HEK293T (cell line): ENCODE measurements at regions not wholly inside any gene's neighbourhood (a gene's known extent, or its start where the extent isn't known, plus 50 kb on each side); places are given as distances from the start of the nearest gene placed in this dataset.
"Not testable (repeated sequence)": the region's sequence is repeated elsewhere in the genome, so short reads cannot be mapped to it uniquely, and the experiment has no call there.

Source experiments
- CTCF ChIA-PET: fragments of 350-600 bp; formaldehyde crosslinking; extraction: SDS; loops from one replicate; lab custom pipeline; 2021; ENCODE audit warnings: antibody characterized with exemption, inconsistent platforms; lab: Yijun Ruan, JAX
- POLR2A ChIA-PET: fragments of 350-600 bp; formaldehyde crosslinking; extraction: SDS; loops from one replicate; lab custom pipeline; 2020; ENCODE audit warnings: antibody characterized with exemption, inconsistent platforms; lab: Yijun Ruan, JAX
- DNase-seq: peaks from one replicate; pipeline ENCODE4 v3.0.0; 2012; ENCODE audit warnings: mixed read lengths; ENCODE audit errors: extremely low spot score
- ARNT ChIP-seq: fragments of 450-650 bp; IDR thresholded peaks from 2 replicates; pipeline ENCODE4 v1.6.1; 2017; ENCODE audit warnings: mild to moderate bottlenecking
- BHLHE40 ChIP-seq: fragments of 450-650 bp; IDR thresholded peaks from 2 replicates; pipeline ENCODE4 v1.6.1; 2016; ENCODE audit warnings: mild to moderate bottlenecking, moderate library complexity, borderline replicate concordance
- CTBP1 ChIP-seq: fragments of 450-650 bp; IDR thresholded peaks from 2 replicates; pipeline ENCODE4 v1.6.1; 2016; ENCODE audit warnings: borderline replicate concordance
- ELF4 ChIP-seq: fragments of 450-650 bp; IDR thresholded peaks from 2 replicates; pipeline ENCODE4 v1.6.1; 2017; ENCODE audit warnings: antibody characterized with exemption
- FOXA1 ChIP-seq: fragments of 450-650 bp; IDR thresholded peaks from 2 replicates; pipeline ENCODE4 v1.6.1; 2016; ENCODE audit warnings: mild to moderate bottlenecking
- FOXK2 ChIP-seq: fragments of 450-650 bp; IDR thresholded peaks from 2 replicates; pipeline ENCODE4 v1.6.1; 2016; ENCODE audit warnings: mild to moderate bottlenecking
- FOXM1 ChIP-seq: fragments of 450-650 bp; IDR thresholded peaks from 2 replicates; pipeline ENCODE4 v1.6.1; 2017; ENCODE audit warnings: mild to moderate bottlenecking, borderline replicate concordance
- HDGF ChIP-seq: fragments of 450-650 bp; IDR thresholded peaks from 2 replicates; pipeline ENCODE4 v1.6.1; 2017; ENCODE audit warnings: antibody characterized with exemption, borderline replicate concordance
- L3MBTL2 ChIP-seq: fragments of 450-650 bp; conservative IDR thresholded peaks from 2 replicates; pipeline ENCODE4 v1.6.1; 2016; ENCODE audit warnings: mild to moderate bottlenecking
- LEF1 ChIP-seq: fragments of 450-650 bp; IDR thresholded peaks from 2 replicates; pipeline ENCODE4 v1.6.1; 2017; ENCODE audit warnings: mild to moderate bottlenecking, borderline replicate concordance
- NFRKB ChIP-seq: fragments of 450-650 bp; IDR thresholded peaks from 2 replicates; pipeline ENCODE4 v1.6.1; 2016; ENCODE audit warnings: mild to moderate bottlenecking, moderate library complexity
- PKNOX1 ChIP-seq: fragments of 450-650 bp; IDR thresholded peaks from 2 replicates; pipeline ENCODE4 v1.6.1; 2016
- SP1 ChIP-seq: fragments of 450-650 bp; IDR thresholded peaks from 2 replicates; pipeline ENCODE4 v1.6.1; 2017
- SUZ12 ChIP-seq: fragments of 450-650 bp; IDR thresholded peaks from 2 replicates; pipeline ENCODE4 v1.6.1; 2016; ENCODE audit warnings: mild to moderate bottlenecking
- TARDBP ChIP-seq: fragments of 450-650 bp; IDR thresholded peaks from 2 replicates; pipeline ENCODE4 v1.6.1; 2016
- ZNF384 ChIP-seq: fragments of 450-650 bp; IDR thresholded peaks from 2 replicates; pipeline ENCODE4 v1.6.1; 2016

GRCh38 chr1:199834711-199835110, 192.8 kb upstream of the NR5A2 start:
- POLR2A ChIA-PET: no interaction called here

GRCh38 chr1:199836430-199836829, 191.1 kb upstream of the NR5A2 start:
- CTCF ChIA-PET: no interaction called here
- POLR2A ChIA-PET: no interaction called here
- no peak for DNase-seq
- TF ChIP-seq ARNT (no peak), LEF1 (no peak), BHLHE40 (no peak), FOXA1 (no peak), L3MBTL2 (no peak), SUZ12 (no peak), ELF4 (no peak), PKNOX1 (no peak), FOXM1 (no peak), ZNF384 (no peak), NFRKB (no peak), FOXK2 (no peak), SP1 (no peak), CTBP1 (no peak), HDGF (no peak), TARDBP (no peak)

More at GRCh38 chr1:199834711-199835110, 192.8 kb upstream of the NR5A2 start:
- DNase-seq: no peak
- CTCF ChIA-PET: no interaction called here
- TF ChIP-seq L3MBTL2 (no peak), ELF4 (no peak), FOXK2 (no peak), LEF1 (no peak)

GRCh38 chr1:199837321-199837720, 190.2 kb upstream of the NR5A2 start:
- ChIA-PET POLR2A (no interaction called here), CTCF (no interaction called here)
- no peak for DNase-seq
- TF ChIP-seq CTBP1: no peak
- no peak for TF ChIP-seq ELF4
- no peak for TF ChIP-seq ZNF384
- no peak for TF ChIP-seq FOXM1
- TF ChIP-seq BHLHE40: no peak
- no peak for TF ChIP-seq PKNOX1
- no peak for TF ChIP-seq HDGF
- TF ChIP-seq SUZ12: no peak
- no peak for TF ChIP-seq SP1
- no peak for TF ChIP-seq FOXK2
- no peak for TF ChIP-seq NFRKB
- no peak for TF ChIP-seq LEF1
- no peak for TF ChIP-seq TARDBP
- TF ChIP-seq ARNT: no peak
- TF ChIP-seq L3MBTL2: no peak

GRCh38 chr1:199839608-199840007, 187.9 kb upstream of the NR5A2 start:
- DNase-seq, CTCF ChIA-PET, POLR2A ChIA-PET: not testable (repeated sequence)

GRCh38 chr1:199843096-199843495, 184.4 kb upstream of the NR5A2 start:
- CTCF ChIA-PET: interaction anchor here (0.6 to 0.8 kb wide), 2 partner anchors 465 to 809 kb away, joined by 5 to 10 read pairs; no protein-coding TSS in a partner anchor

GRCh38 chr1:199843861-199844260, 183.6 kb upstream of the NR5A2 start:
- ChIA-PET CTCF (no interaction called here), POLR2A (no interaction called here)
- TF ChIP-seq LEF1 (no peak), ARNT (no peak), TARDBP (no peak), FOXM1 (no peak), NFRKB (no peak), FOXK2 (no peak), SUZ12 (no peak), HDGF (no peak)

More at GRCh38 chr1:199843096-199843495, 184.4 kb upstream of the NR5A2 start:
- POLR2A ChIA-PET, DNase-seq: not testable (repeated sequence)

GRCh38 chr1:199847021-199847420, 180.5 kb upstream of the NR5A2 start:
- TF ChIP-seq FOXA1 (no peak), BHLHE40 (no peak), PKNOX1 (no peak)
- DNase-seq: no peak
- CTCF ChIA-PET: no interaction called here
- POLR2A ChIA-PET: no interaction called here

More at GRCh38 chr1:199843861-199844260, 183.6 kb upstream of the NR5A2 start:
- DNase-seq: no peak
